ENCODE measurements at regions not wholly inside any gene's neighbourhood (a gene's known extent, or its start where the extent isn't known, plus 50 kb on each side); places are given as distances from the start of the nearest gene placed in this dataset.

- ChIA-PET POLR2A (no interaction called here), CTCF (no interaction called here)
- DNase-seq (ENCODE audit: low spot score) (no peak), ATAC-seq (no peak)
- Mint-ChIP-seq H3K27ac (no peak overlapping the region), H3K4me1 (peaks cover 6% of the 10 kb centered on the region; the same call in 1 of the 2 replicates), H3K36me3 (no peaks in the 10 kb centered on the region), H3K27me3 (ENCODE audit: low read depth) (no peaks in the 10 kb centered on the region), H3K9me3 (0 out of 2 replicates have a peak, but pooled peaks cover 3% of the 10 kb centered on the region), H3K4me3 (no peak overlapping the region)
- TF ChIP-seq NFATC4 (CRISPR knock-in tag; IDR thresholded peaks at IDR 0.05), result no peak
- TF ChIP-seq PREB (CRISPR knock-in tag; IDR thresholded peaks at IDR 0.05; ENCODE audit: borderline replicate concordance), result no peak
- no peak for TF ChIP-seq RELA (CRISPR knock-in tag; IDR thresholded peaks at IDR 0.05; ENCODE audit: borderline replicate concordance)
- no peak for TF ChIP-seq ZSCAN18 (CRISPR knock-in tag; IDR thresholded peaks at IDR 0.05)
Measured at GRCh38 chr9:106797299-106797698, 65.7 kb upstream of the ZNF462 start.

- Mint-ChIP-seq H3K4me1 (peaks cover 6% of the 10 kb centered on the region; the same call in 1 of the 2 replicates), H3K9me3 (peaks cover 6% of the 10 kb centered on the region), H3K27ac (no peak overlapping the region), H3K27me3 (ENCODE audit: low read depth) (no peaks in the 10 kb centered on the region), H3K4me3 (no peak overlapping the region), H3K36me3 (no peaks in the 10 kb centered on the region)
- ChIA-PET POLR2A (no interaction called here), CTCF (no interaction called here)
- ATAC-seq (no peak), DNase-seq (ENCODE audit: low spot score) (no peak)
- TF ChIP-seq TCF7 (CRISPR knock-in tag; IDR thresholded peaks at IDR 0.05; ENCODE audit: low read depth) (no peak), ZNF219 (CRISPR knock-in tag; IDR thresholded peaks at IDR 0.05; ENCODE audit: borderline replicate concordance) (no peak), ATF3 (CRISPR knock-in tag; conservative IDR thresholded peaks at IDR 0.05) (no peak), CREM (CRISPR knock-in tag; IDR thresholded peaks at IDR 0.05) (no peak), SMAD3 (CRISPR knock-in tag; IDR thresholded peaks at IDR 0.05; ENCODE audit: borderline replicate concordance) (no peak), ATF1 (CRISPR knock-in tag; IDR thresholded peaks at IDR 0.05) (no peak), GRHL2 (CRISPR knock-in tag; IDR thresholded peaks at IDR 0.05; ENCODE audit: insufficient replicate concordance, severe bottlenecking) (no peak), SOX15 (CRISPR knock-in tag; IDR thresholded peaks at IDR 0.05) (no peak), ZSCAN18 (CRISPR knock-in tag; IDR thresholded peaks at IDR 0.05) (no peak), MLX (CRISPR knock-in tag; IDR thresholded peaks at IDR 0.05) (no peak), ZBTB21 (CRISPR knock-in tag; IDR thresholded peaks at IDR 0.05; ENCODE audit: borderline replicate concordance) (no peak), ZNF532 (CRISPR knock-in tag; IDR thresholded peaks at IDR 0.05; ENCODE audit: borderline replicate concordance) (no peak), ZNF512 (CRISPR knock-in tag; IDR thresholded peaks at IDR 0.05; ENCODE audit: borderline replicate concordance) (no peak), EMX1 (CRISPR knock-in tag; IDR thresholded peaks at IDR 0.05) (no peak), MAX (CRISPR knock-in tag; IDR thresholded peaks at IDR 0.05) (no peak), ZNF396 (CRISPR knock-in tag; IDR thresholded peaks at IDR 0.05; ENCODE audit: borderline replicate concordance) (no peak), JAZF1 (CRISPR knock-in tag; IDR thresholded peaks at IDR 0.05) (no peak), NR1H2 (CRISPR knock-in tag; IDR thresholded peaks at IDR 0.05) (no peak)
Measured at GRCh38 chr9:106798016-106798799, 64.8 kb upstream of the ZNF462 start.

Measured in WTC11 (cell line).